CD1c-positive myeloid dendritic cell (primary cell): ENCODE measurements at regions not wholly inside any gene's neighbourhood (a gene's known extent, or its start where the extent isn't known, plus 50 kb on each side); places are given as distances from the start of the nearest gene placed in this dataset.

Experiments
- DNase-seq: peaks from one replicate; pipeline ENCODE4 v3.0.0-alpha.2; 2016; ENCODE audit errors: extremely low spot score

DNA sequence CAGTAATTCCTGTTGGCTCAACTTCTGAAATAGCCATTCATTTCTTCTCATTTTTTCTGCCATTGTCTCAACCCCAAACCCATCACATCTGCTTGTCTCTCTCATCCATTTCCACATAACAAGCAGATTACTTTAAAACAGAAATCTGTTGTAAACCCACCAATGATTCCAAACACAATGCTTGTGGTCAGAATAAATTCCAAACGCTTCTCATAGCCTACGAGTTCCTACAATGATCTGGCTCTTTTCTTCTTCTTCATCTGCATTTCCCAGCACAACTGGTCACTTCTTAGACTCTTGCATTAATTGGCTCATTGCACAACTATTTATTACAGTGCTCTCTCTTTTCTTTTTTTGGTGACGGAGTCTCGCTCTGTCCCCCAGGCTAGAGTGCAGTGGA is 364.1 kb downstream of the GATA3 start:
- no peak for DNase-seq

DNA sequence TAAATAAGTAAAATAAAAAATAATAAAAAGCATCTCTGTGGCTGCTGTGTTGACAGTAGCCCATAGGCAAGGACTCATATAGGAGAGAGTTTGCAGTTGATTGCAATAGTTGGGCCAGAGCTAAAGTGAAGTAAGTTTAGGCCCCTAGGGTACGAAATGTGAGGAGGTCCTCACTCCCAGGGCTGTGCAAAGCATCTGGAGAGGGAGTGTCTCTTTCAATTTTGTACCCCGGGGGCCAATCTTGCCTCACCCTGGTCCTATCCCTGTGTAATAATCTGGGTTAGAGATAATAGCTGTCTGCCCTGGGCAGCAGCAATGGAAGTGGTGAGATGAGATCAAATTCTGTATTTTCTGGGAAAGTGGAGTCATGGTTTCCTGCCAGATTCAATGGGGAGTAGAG is 365.7 kb downstream of the GATA3 start:
- no peak for DNase-seq

DNA sequence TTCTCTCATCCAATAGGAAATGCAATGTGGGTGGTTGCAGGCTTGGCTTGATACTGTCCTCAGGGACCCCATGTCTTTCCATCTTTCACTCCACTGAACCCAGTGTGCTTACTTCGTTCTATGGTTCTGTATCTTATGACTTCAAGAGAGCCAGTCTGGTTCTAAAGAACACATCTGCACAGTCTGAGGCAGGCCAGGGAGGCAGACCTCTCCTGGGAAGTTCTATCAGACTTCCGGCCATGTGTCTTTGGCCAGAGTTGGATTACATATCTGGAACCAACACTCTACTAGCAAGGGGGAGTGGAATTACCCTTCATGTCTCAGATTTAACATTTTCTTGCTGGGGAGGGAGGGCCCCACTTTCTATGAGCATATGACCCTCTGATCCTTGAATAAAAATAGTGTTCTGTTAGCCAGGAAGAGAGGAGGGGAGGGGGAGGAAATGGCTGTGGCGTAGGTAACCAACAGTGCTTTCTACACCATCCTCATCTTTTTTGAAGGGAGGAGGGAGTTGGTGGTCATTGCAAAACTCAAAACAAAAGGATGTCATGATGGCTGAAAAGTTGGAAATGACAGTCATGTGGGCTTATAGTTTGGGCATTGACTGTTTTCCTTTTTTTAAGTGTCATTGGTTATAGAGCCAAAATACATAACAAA is 370.2 kb downstream of the GATA3 start:
- no peak for DNase-seq

DNA sequence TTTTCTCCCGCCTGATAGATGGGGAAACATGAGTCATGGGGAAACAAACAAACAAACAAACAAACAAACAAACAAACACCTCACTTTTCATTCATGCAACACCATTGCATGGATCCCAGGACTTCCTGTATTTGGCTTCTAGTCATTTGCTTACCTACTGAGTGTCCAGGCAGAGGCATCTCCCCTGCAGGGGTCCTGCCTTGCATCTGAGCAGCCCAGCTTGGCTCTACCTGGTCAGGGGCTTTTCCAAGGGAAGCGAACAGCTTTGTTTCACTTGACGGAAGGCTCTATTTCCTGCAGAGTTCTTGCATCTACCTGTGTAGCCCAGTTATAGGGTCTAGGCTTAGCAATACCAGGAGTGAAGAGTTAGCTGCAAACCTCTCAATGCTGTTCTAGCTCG is 374.2 kb downstream of the GATA3 start:
- DNase-seq, result no peak

DNA sequence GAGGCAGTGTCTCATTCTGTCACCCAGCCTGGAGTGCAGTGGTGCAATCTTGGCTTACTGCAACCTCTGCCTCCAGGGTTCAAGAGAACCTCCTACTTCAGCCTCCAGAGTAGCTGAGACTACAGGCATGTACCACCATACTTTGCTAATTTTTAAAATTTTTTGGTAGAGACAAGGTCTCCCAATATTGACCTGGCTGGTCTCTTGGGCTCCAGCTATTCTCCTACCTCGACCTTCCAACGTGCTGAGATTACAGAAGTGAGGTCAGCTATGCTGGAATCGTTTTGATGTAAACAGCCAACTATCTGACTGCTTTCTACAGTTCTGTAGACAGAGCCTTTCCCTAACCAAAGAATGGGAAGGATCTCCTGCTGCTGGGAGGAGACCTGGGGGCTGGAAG is 375.8 kb downstream of the GATA3 start:
- no peak for DNase-seq

DNA sequence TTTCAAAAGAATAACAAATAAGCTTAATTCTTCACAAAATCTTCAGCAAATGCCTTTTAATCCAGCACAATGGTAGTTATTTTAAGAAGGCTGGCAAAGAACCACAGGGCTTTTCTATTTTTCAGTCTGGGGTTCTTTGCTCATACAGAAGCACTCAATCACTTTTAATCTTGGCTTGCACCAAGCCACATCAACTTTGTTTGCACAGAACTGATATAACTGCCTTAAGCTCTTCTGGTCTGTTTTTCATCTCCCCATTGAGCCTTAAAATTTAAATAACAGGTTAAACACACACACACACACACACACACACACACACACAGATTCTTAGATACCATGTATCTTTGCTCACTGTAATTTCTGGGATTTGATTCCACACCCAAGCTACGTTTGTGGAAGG is 377.0 kb downstream of the GATA3 start:
- DNase-seq, result no peak

DNA sequence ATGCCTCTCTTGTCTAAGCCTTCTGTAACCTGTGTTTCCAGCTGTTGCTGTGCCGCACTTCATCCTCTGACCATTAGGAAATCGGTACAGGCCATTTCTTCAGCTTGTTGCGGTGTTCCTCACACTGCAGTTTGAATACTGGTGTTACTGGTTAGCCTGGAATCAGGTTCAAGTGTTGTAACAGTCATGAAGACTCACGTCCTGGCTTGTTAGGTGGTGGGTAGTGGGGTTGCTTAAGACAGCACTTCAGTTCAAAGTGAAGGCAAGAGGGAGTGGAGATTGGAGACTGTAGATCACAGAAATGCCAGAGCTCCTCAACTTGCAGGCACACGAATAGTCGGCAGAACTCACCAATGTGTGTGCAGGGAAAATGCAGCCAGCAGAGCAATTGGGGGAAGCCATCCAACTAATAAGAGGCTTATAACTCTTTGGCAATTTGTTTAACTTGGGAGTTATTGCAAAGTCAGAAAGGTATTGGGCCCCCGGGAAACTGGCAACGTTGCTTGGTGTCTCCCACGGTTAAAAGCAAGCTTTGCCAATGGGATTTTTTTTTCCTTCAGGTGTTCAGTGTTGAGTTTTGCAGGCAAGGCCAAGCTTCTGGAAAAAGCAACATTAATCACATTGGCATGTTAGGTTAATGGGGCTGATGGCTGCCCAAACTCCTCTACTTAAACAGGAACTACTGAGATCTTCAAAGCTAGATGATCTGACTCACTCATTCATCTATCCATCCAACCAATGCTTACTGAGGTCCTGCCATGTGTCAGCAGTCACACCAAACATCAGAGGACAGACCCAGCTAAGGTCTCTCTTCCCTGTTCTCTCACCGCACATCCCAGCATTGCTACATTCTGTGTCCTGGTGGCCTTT is 380.9 kb downstream of the GATA3 start:
- DNase-seq, result no peak

DNA sequence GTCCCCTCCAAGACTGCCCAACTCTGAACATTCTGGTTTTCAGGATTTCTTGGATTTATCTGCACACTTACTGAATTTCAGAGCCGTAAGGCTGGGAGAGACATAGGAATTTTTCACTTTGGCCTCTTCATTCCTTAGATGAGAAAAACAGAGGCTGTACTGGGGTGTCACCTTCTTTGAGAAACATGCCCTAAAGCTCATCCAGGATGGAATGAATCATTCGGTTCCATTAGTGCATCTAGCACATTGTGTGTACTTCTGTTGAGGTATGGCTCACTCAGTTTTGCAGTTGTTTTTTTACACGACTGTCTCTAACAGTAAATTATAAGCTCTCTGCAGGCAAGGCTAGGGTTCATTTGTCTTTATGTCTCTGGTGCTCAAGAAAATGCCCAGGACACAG is 383.4 kb downstream of the GATA3 start:
- no peak for DNase-seq

DNA sequence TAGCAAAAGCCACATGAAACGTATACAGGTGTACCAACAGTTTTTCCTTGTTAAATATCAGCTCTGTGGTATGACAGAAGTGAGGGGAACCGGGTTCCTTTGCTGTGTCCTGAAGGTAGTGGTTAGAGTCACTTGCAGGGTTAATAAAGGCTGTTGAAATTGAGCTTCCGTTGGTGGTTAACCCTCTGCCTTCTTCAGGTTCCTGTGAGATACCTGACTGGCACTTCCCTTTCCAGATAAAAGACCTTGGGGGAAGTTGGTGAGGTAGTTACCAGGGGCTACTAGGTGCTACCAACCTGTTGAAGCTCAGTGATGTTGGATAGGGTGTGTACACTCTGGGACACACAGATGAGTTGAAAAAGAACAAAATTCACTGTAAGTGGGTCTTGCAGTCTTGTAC is 384.1 kb downstream of the GATA3 start:
- DNase-seq, result no peak

DNA sequence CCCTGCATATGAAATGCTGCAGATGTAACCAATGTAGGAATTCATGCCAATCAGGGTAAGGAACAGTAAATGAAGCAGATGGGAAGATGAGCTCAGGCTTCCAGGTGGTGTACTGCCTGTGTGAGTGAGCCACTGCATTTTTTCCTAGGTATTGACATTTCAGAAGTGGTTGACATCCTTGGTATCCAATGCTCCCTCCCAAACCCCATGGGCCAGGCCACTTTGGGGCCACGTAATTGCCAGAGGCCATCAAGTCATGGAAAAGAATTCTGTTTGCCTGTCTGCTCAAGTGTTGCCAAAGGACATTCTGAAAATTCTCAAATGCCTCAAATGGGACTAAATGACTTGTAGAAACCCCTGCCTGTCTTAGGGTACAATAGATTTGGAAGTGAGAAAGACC is 384.6 kb downstream of the GATA3 start:
- DNase-seq, result no peak

DNA sequence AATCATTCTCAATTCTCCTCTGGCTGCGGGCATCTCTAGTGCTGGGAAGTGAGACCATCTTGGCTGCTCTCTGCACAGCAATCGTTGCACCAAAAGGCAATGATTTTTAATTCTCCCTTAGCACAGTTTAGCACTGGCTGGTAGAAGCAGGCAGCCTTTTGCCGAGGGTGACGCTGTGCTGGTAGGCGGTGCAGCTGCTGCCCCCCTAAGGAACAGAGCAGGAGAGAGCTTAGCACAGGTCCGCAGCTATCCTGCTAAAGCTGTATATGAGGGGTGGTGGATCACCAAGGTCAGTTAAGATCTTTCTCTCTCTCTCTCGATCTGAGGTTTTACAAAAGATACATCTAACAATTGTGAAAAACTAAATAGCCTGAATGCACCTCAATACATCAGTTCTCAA is 390.1 kb downstream of the GATA3 start:
- no peak for DNase-seq

DNA sequence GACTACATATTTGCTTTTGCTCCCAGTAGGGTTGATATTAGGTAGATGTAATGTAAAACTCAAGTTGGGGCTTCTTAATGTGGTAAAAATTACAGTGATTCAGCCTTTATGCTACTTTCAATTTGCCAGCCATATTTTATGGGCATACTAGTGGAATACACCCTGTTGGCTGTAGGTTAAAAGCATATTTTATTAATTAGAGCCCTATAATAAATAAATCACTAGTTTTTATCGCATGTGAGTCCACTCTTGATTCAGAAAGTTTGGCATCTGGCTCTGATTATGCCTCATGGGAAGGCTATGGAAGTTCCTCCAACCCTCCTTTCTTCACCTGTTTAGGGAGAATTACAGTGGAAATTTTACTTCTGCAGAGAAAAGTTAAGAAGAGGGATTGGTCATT is 390.9 kb downstream of the GATA3 start:
- no peak for DNase-seq

DNA sequence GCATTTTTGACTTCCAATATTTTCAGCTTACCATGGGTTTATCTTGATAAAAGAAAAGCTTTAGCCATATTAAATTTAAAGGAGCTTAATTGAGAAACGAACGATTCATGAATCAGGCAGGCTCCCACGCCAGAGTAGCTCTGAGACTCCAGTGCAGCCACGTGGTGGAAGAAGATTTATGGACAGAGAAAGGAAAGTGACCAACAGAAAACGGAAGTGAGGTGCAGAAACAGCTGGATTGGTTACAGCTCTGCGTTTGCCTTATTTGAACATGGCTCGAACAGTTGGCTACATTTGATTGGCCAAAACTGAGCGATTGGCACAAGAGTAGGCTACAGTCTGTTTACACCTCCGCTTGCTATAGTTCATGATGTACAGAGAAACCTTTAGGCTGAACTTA is 395.4 kb downstream of the GATA3 start:
- DNase-seq, result no peak

DNA sequence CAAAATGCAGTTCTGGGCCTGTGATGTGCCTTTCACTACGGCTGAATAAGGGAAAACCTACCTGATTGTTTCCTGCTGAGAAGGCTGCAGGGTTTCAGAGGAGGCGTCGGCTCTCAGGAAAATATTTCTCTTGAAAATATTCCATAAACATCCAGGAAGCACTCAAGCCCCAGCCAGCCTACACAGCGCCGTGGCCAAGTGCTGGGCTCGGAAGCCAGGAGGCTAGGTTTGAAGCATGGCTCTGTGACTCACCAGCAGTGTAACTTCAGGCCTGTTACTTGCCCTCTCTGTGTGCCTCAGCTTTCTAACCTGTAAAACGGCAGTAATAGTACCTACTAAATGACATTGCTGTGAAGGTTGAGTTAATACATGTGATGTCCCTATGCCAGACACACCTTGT is 399.1 kb downstream of the GATA3 start:
- no peak for DNase-seq

DNA sequence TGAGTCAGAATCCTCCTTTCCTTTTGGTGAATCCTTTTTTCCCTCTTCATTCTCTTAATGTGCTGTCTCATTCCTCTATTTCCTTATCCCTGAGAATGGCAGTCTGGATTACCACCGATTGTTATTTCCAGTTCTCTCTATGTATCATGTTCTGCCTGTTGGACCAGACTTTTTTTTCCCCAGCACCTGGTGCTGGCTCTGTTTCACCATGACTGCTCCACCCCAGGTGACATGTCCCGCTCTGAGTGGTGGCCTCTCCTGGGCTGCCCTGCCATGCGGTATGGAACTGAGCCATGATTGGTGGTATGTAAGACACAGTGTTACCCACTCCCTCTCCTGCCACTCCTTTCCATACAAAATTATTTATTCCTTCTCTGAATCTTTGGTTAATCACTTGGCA is 399.9 kb downstream of the GATA3 start:
- DNase-seq, result no peak

DNA sequence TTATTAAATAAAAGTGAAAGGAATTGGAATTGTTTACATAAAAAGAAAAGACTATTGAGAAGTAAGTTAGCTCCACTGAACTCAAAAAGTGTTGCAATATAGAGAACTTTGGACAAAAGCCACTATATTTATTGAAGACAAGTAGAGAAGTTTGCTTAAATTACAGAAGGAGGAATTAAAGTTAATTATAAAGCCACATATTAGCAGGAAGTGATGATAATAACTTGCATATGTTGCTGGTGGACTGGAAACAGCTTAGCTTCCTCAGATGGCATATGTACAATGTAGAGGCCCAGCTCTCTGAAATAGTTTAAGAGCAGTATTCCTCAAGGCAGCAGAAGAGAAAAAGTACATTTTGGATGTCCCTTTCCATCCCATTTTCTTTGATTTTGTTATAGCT is 400.7 kb downstream of the GATA3 start:
- no peak for DNase-seq

DNA sequence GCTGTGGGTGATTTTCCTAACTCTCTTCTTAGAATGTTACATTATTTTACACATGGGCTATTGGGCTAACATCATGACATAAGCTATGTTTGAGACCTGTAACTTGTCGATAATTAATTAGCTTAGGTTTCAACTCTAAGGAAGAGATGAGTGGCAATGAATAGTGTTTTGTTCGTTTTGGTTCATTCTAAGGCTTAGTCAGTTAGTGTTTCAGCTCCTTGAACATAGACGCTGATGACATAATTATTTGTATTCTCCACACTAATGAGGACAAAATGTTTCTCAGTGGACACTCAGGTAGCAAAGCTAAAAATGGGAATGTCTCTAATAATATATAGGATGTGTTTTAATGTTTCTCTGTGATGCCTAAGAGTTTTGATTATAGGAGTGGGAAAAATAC is 401.9 kb downstream of the GATA3 start:
- DNase-seq, result no peak

DNA sequence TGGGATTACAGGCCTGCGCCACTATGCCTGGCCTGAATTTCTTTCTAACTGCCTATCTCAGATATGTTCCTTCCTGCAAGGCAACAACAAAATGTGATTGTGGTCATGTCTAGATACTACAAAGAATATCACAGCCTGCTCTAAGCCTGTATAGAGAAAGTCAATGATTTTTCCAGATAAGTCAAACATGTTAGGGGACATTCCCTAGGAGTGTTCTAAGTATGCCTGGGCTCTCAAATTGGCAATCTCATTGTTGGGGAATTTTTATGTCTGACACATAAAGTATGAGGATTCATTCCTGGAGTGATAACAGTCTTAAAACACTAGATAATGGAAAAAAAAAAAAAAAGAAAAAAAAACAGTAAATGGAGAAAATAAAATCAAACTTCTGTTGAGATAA is 406.1 kb downstream of the GATA3 start:
- no peak for DNase-seq

DNA sequence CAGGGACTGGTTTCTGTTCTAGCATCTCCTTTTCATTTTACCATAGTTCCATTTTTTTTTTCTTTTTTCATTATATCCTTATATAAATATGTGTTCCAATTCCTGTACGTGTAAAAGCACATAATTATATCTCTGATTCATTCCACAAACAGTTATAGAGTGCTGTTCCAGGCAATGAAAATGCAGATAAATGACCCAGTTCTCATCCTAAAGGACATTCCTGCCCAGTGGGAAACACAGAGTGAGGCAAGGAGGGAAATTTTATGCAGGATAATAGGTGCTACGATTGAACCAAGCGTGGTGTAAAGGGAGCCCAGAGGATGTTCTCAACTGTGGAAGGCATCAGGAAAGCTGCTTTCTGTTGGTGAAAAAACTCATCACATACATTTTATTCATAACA is 408.1 kb downstream of the GATA3 start:
- DNase-seq, result no peak

DNA sequence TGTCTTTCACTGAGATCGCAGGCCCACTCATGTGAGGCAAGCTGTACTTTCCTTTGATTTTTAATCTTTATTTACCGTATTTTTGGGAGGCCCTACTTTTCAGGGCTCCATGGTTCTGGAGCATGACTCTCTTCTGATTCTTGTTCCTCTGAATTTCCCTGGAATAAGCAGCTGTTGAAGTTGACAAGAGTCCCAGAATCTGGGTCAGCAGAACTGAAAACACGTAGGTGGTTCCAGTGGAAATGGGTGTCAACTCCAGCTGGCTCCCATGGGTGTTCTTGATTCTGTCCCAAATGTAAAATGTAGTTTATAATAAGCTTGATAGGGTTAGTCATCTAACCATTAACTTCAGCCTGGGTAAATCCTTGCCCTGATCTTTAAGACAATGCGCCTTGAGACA is 409.4 kb downstream of the GATA3 start:
- no peak for DNase-seq

DNA sequence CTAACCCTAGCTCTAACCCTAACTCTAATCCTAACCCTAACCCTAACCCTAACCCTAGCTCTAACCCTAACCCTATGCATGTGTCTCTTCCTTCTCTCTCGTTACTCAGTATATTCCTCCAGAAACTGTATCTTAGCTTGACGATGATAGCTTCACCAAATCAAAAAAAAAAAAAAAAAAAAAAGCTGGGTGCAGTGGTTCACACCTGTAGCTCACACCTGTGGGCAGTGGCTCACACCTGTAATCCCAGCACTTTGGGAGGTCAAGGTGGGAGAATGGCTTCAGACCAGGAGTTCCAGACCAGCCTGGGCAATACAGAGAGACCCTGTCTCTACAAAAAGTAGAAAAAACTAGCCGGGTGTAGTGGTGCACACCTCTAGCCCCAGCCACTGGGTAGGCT is 414.0 kb downstream of the GATA3 start:
- DNase-seq, result no peak

DNA sequence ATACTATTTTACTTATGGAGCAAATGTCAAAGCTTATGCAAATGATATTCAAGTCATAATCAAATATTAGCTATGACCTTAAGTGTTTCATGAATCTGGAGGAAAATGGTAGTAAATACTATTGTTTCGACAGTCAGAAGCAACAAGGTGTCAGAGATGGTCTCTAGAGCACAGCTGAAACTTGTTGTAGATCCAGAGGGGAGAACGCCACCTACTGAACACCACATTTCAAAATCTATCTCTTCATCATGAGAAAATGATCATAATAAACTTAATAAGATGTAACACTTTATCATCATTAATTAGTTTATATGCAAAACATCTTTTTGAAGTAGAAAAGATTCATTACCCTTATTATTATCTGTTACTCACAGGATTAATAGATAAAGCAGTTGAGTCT is 418.7 kb downstream of the GATA3 start:
- DNase-seq, result peak; percentile 7

DNA sequence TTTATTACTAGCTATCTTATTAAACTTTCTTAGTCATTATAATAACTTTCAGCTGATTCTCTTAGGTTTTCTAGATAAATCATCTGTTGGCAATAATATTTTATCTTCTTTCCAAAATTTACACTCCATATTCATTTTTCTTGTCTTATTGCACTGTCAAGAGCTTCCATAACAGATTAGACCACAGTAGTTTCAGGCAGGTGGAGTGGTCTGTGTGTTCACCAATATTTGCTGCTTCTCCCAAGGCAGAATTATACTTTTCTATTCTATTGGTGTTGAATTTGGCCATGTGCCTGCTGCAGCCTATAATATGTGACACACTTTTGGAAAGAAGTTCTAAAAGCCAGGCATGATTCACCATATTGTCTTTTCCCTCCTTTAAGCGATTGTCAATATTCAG is 422.8 kb downstream of the GATA3 start:
- DNase-seq, result no peak
